GM18508 (cell line): ENCODE measurements at regions not wholly inside any gene's neighbourhood (a gene's known extent, or its start where the extent isn't known, plus 50 kb on each side); places are given as distances from the start of the nearest gene placed in this dataset.
"Not testable (repeated sequence)": the region's sequence is repeated elsewhere in the genome, so short reads cannot be mapped to it uniquely, and the experiment has no call there.

Experiments used
- ATAC-seq: cut with Tn5 transposase; IDR thresholded peaks from one replicate; pipeline ENCODE4 v1.9.1; 2021; ENCODE audit warnings: moderate number of reproducible peaks; ENCODE audit not compliant: insufficient read depth, unreplicated experiment

DNA sequence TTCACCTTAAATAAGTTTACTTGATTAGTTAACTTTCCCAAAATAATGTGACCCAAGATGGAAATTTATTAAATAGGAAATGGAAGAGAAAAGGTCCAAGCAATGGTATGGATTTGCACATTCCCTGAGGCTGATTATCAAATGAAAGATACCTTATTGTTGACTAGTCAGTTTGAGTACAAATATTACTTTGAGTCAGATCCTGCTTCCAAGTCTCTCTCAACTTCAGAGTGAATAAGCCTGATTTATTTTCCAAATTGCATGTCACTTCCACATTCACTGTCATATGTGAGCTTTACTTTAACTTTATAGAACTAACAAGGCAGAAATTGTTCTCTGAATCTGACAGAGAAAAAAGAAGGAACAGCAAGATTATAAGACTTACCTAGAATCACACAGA, 520.8 kb downstream of the RAB28 start:
- no peak for ATAC-seq

DNA sequence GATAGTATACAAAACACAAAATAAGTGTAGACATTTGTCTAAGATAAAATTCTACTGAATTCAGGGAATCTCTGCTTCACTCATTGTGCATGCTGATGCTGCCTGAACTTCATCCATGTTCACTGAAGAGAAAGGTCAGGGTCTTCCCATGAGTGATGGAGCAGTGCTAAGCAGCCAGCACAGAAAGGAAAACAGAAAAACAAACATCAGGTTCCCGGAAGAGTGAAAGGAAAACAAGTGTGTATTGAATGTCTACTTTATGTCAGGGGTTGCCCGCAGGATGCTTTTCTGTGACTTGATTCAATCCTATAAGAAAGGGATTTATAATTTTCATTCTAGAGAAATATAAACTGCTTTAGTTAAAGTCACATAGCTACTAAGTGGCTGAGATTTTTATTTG, 522.4 kb downstream of the RAB28 start:
- ATAC-seq = no peak

DNA sequence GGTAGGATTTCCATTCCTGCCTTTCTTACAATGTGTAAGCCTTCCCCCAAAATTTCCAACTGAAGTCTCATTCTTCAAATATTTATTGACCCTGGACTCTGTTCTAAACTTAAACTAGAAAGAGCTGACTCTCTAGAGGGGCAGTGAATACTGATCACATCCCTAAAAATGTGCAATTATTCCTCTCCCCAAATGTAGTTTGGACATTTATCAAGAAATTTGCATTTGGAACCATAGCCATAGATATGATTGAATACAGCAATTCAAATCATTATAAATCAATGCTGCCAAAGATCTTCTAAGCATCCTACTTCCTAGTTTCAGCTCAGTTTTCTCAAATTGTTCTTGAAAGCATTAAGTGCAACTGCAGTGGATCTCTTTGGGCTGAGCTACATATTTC, 525.7 kb downstream of the RAB28 start:
- ATAC-seq = no peak

DNA sequence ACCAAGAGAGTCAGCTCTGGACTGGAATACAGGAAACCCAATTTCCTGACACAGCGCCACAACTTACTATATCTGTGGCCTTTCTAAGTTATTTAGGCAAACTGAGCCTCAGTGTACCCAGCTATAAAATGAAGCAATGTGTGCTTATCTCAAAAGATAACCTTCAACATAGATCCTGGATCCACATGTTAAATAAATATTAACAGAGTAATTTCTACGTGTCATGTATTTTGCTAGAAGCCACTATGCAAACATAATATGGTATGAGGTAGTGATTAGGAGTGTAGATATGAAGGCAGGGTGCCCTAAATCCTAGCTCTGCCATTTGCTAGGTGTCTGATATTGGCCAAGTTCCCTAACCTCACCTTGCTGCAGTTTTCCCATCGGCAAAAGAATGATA, 527.0 kb downstream of the RAB28 start:
- no peak for ATAC-seq

DNA sequence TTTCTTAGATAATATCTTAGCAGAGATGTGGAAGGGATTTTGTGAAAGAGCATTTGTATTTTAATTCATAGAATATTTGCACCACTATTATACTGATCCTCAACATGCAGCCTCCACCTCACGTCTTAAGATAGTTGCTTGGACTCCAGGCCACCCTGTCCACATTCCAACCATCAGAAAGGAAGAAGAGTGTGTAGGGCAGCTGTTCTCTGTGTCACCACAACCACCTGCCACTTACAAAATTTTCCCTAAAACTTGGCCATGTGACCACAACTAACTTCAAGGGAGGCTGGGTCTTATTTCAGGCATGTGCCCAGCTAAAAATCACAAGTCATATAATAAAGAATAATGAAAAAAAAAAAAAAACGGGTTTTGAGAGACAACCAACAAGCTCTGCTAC, 528.1 kb downstream of the RAB28 start:
- ATAC-seq = no peak

GRCh38 chr4:12949719-12950490, 534.2 kb downstream of the RAB28 start:
- no peak for ATAC-seq

DNA sequence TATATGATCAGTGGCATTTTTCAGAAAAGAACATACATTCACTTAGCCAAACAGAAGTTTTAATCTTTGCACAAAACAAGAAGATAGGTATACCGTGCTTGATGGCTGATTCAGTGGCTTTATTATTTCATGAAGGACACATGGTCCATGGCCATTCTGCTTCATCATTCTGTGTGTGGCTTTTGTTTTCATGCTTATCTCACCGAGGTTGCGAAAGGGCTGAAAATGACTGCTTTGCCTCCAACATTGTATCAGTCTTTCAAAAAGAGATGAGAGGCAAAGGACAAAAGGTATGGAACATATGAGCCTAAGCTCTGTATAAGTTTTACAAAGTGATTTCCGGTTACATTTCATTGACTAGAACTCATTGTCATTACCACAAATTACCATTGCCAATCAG, 541.1 kb downstream of the RAB28 start:
- no peak for ATAC-seq

DNA sequence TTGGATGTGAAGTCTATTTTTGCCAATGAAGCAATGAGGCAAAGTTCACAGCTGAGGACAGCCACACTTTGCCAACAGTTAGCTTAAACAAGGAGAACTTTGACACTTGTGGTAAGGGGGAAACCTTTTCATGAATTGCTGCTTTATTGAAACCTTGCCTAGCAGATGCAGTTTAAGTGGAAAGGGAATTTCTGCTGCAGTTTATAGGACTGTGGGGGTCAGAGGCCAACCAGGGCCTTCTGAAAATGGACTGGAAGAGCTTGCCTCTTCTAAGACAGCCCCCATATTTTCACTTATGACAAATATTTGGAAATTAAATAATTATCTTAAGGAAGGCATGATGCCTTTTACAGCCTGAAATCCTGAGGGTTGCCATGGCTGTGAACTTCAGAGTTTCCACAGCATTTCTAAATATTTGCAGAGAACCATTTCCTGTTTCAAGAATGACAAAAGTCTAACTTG, 550.3 kb downstream of the RAB28 start:
- no peak for ATAC-seq

GRCh38 chr4:12932203-12932788, 551.8 kb downstream of the RAB28 start:
- ATAC-seq = no peak

DNA sequence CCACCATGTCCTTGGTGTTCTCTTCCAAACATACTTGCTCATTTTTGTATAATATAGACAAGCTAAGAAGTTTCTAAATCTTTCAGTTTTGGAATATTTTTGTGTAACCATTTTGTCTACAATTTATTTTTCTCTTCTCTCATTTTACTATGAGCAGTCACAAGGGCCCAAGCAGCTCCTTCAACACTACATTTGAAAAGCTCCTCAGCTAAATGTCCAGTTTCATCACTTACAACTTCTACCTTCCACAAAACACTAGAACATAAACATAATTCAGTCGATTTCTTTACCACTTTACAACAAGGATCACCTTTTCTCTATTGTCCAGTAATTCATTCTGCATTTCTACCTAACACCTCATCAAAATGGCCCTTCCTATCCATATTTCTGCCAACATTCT, 554.4 kb downstream of the RAB28 start:
- ATAC-seq = no peak

GRCh38 chr4:12928751-12929150, 555.4 kb downstream of the RAB28 start:
- ATAC-seq = no peak

GRCh38 chr4:12926189-12927066, 557.7 kb downstream of the RAB28 start:
- ATAC-seq = peak; percentile 79

GRCh38 chr4:12924728-12925320, 559.3 kb downstream of the RAB28 start:
- ATAC-seq = no peak

GRCh38 chr4:12924253-12924652, 559.9 kb downstream of the RAB28 start:
- ATAC-seq = no peak

DNA sequence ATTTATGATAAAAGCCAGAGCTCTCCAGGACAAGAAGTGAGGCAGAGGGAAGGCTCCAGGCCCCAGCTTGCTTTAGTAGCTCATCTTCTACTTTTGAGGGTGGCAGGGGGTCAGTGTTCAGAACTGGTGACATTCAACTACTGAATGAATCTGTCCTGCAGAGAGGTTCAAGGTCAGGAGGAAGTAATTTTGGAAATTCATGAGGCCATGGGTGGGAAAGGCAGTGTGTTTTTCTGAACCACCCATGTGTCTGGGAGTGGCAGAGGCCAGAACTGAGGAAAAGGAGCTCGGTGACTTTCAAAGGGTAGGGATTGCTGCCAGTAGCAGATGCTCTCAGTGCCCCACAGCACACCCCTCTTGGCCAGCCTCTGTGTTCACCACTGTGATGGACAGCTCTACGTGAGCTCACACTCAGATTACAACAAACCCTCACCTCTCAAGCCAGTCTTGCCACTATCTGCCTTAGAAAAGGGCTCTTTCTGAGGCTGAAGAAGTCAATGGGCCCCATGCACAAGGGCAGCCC, 571.2 kb downstream of the RAB28 start:
- ATAC-seq = no peak

DNA sequence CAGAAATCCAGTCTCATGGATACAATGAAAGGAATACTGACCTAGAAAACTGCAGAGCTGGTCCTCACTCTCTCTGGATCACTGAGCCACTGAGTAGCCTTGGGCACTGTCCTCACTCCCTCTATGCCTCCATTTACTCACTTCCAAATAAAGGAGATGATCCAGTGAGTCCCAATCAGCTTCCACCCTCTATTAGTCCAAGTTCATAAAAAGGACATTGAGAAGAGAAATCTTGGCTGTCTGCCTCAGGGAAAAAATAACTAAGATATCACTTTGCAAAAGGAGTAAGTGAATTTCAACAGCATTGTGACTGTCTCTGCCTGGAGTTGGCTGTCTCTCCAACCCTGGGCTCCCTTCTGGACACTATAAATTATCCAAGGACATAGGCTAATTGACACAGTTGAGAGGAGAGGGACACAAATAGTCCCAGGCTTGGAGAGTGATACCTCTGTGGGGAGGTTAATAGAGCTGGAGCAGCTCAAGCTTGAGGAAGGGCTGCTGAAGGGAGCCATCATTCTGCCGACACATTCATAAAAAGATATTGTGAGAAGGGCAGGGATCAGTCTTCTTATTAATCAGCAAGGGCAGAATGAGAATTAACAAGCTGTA, 572.3 kb downstream of the RAB28 start:
- ATAC-seq = no peak

GRCh38 chr4:12903640-12904039, 580.5 kb downstream of the RAB28 start:
- not testable (repeated sequence) for ATAC-seq

DNA sequence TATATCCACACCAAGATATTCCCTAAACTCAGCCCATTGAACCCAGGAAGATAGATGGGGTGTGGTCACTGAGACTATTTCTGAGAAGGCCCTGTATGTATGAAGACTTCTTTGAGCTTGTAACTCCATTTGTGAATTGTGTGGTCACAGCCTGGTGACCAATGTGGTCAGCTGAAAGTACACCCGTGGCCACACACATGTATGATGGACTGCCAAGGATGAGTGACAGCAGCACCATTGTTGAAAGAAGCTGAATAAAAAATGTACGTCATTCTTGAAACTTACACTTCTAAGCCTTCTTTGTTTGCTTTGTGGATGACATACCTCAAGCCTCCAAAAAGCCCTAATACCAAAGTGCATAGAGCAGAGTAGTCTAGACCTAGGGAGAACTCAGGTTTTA, 581.4 kb downstream of the RAB28 start:
- ATAC-seq = no peak

DNA sequence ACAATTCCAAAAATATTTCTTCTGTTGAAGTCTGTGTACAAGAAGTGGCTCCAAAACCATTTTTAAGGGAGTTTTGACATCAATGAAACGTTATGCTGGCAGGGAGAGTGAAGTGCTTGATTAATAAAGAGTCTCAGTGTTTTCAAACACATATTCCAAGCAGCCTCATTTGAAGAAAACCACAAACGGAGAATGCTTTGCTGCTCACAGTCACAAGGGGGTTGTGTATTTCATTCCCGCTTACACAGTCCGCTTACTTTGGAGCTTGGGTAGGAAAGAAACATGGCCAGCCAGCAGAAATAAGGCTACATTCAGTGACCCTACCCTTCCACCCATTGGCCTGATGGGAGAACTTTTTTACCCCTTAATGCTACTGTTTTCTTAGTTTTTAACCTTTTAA, 586.2 kb downstream of the RAB28 start:
- no peak for ATAC-seq

DNA sequence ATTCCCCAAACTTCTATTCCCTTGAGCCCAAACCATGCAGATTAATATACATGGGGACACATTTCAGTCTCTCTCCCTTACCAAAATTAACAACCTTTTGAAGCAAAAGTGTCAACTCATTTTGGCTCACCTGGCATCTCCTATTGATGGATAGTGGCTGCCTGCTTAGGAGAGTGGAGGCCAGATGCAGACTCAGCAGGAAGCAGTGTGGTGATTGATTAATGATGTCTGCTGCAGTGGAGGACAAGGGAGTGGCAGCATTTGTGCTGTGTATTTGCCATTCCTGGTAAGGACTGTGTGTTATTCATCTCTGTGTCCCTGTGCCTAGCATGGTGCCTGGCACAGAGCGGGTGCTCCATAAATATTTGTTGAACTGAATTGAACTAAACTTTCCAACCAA, 590.1 kb downstream of the RAB28 start:
- no peak for ATAC-seq
